ENCODE measurements at regions not wholly inside any gene's neighbourhood (a gene's known extent, or its start where the extent isn't known, plus 50 kb on each side); places are given as distances from the start of the nearest gene placed in this dataset.

- no peak for TF ChIP-seq ZNF687 (CRISPR knock-in tag; IDR thresholded peaks at IDR 0.05)
Measured at GRCh38 chr2:223538920-223539440, 63.2 kb downstream of the SCG2 start (continued).

DNA sequence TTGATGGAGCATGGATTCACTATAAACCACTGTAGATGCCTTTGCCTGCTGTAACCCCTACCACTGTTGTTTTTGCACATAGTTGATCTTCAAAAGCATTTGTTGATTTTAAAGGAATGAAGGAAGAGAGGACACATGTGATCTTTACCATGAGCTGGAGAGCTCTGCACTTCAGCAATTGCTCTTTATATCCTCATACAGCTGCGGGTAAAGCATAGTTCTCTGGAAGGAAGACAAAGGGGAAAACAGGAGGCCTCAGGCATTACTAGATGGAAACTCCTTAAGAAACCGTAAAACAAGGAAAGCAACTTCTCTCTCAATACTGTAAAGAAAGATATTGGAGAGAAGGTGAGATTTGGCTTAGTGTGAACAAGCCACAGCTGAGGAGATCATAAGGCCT is 60.6 kb downstream of the SCG2 start:
- in situ Hi-C loops (cut with HindIII; ENCODE audit: extremely low pct_ligation_motif_present, low pct_unique_long_range_greater_than_20kb) (no loop called here), intact Hi-C loops (cut with micrococcal nuclease; ENCODE audit: unreplicated experiment) (no loop called here)
- Histone ChIP-seq H3K79me2 (ENCODE audit: insufficient read depth, low read length) (no peaks in the 10 kb centered on the region), H3K27me3 (ENCODE audit: control insufficient read depth in 1 of 2, insufficient read depth in 2 of 2, low read length in 2 of 2) (no peaks in the 10 kb centered on the region; a peak in 1 of 5 replicates), H3K4me2 (ENCODE audit: low read depth, low read length) (no peak overlapping the region), H2AFZ (ENCODE audit: low read length) (no peak overlapping the region), H3K4me3 (replicated peaks in 1 of 3; ENCODE audit: insufficient read depth in 1 of 3, low read depth in 2 of 3, low read length in 3 of 3) (no peak overlapping the region), H3K9ac (ENCODE audit: insufficient read depth, low read depth, low read length) (no peak overlapping the region), H3K27ac (ENCODE audit: extremely low read length, insufficient read depth, low read length) (no peak overlapping the region), H4K20me1 (ENCODE audit: insufficient read depth, low read length) (no peaks in the 10 kb centered on the region), H3K36me3 (replicated peaks in 1 of 2; ENCODE audit: control insufficient read depth in 1 of 2, insufficient read depth in 2 of 2, low read length in 2 of 2) (no peaks in the 10 kb centered on the region), H3K9me3 (ENCODE audit: low read length) (no peaks in the 10 kb centered on the region), H3K4me1 (ENCODE audit: insufficient read depth, low read length) (peaks cover 10% of the 10 kb centered on the region; the same call in 1 of the 2 replicates)
- FAIRE-seq (no peak), DNase-seq (ENCODE audit: low spot score) (no peak), ATAC-seq (no peak)
- POLR2A ChIA-PET = no interaction called here
- 20% methylated on average over 2 of the region's 2 CpGs for WGBS (ENCODE audit: low lambda C conversion rate)
- TF ChIP-seq RFXANK (CRISPR knock-in tag; IDR thresholded peaks at IDR 0.05) (no peak), ZBTB42 (CRISPR knock-in tag; IDR thresholded peaks at IDR 0.05) (no peak), JUN (CRISPR knock-in tag; IDR thresholded peaks at IDR 0.05) (no peak), GPN1 (CRISPR knock-in tag; IDR thresholded peaks at IDR 0.05; ENCODE audit: borderline replicate concordance) (no peak), ZNF576 (CRISPR knock-in tag; IDR thresholded peaks at IDR 0.05) (no peak), NR0B2 (CRISPR knock-in tag; IDR thresholded peaks at IDR 0.05) (no peak), ZNF446 (CRISPR knock-in tag; IDR thresholded peaks at IDR 0.05) (no peak), KDM3A (CRISPR knock-in tag; IDR thresholded peaks at IDR 0.05; ENCODE audit: low read depth) (no peak)
- no TSS peak for BruUV-seq (replicated peaks)
- CTCF ChIA-PET (ENCODE audit: low intra/inter-chr PET ratio, low total read pairs) = no interaction called here

Data from HepG2 (cell line).